ENCODE measurements at regions not wholly inside any gene's neighbourhood (a gene's known extent, or its start where the extent isn't known, plus 50 kb on each side); places are given as distances from the start of the nearest gene placed in this dataset.

DNA sequence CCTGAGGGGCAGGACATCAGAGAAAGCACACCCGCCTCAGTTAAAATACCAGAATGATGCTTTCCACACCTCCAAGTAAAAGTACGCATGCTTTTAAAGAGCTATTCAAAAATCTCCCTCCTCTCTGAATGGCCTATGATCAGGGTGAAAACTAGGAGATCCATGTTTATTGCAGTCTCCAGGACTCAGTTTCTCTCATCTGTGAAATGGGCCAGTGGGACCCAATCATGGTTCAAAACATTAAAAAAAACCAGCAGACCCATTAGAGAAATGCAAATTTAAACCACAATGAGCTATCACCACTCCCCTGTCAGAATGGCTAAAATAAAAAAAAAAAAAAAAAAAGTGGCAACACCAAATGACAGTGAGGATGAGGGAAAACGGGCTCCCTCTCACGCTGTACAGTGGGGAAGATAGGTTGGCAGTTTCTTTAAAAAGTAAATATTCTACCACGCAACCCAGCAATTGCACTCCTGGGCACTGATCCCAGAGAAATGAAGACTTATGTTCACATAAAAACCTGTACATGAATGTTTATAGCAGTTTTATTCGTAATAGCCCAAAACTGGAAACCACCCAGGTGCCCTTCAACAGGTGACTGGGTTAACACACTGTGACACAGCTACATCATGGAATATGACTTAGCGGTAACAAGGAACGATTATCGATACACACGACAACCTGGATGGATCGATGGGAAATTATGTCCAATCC, 242.7 kb downstream of the MN1 start:
- DNase-seq: no peak

GRCh38 chr22:27560781-27561180, 240.8 kb downstream of the MN1 start:
- DNase-seq: no peak

- no peak for DNase-seq
Observed at GRCh38 chr22:27561286-27561904, 240.2 kb downstream of the MN1 start.

DNA sequence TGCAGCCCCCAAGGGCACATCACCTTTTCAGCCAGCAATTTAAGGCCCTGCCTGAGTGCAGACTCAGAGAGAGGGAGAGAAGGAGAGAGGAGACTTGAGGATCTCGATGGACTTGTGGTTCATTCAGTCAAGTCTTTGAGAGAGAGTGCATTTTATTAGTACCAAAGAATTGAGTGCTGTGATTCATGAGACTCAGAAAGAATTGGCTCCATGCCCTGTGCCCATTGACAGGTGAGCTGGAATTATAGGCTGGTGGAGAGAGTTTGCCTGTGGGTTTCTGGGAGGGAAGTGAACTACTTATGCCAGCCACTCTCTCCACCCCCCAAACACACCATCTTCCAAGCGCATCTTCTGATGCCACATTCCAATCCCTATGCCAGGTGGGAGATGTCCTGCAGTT, 236.8 kb downstream of the MN1 start:
- DNase-seq: no peak

DNA sequence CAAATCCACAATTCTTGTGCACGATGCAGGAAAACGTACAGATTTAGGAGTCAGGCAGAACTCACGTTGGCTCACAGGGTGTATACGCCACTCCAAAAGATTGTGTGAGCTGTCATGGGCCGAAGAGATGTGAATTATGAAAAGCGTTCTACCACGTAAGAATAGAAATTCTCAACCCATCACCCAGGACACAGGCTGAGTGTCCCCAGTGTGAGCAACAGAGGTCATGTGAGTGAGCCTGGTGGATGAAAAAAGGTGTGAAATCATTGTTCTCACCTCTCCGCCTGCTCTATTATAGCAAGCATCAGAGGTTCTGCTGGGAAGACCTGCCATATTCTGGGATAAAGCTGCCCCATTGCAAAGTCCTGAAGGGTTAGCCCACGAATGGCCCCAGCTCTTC, 235.0 kb downstream of the MN1 start:
- DNase-seq: no peak

GRCh38 chr22:27568265-27568664, 233.3 kb downstream of the MN1 start:
- no peak for DNase-seq

- no peak for DNase-seq
Observed at GRCh38 chr22:27571463-27572277, 229.9 kb downstream of the MN1 start.

DNA sequence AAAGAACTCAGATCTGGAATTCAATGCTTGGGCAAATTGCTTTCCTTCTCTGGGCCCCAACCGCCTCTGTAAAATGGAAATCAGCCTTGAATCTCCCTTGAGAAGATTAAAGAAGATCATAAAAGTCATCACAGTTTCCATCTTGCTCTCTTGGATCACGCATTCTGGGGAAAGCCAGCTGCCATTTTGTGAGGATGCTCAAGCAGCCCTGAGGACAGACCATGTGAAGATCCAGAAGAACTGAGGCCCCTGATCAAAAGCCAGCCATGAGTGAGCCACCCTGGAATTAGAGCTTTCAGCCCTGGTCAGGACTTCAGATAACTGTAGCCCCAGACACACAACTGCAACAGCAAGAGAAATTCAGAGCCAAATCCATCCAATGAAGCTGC, 229.3 kb downstream of the MN1 start:
- no peak for DNase-seq

- DNase-seq: no peak
Observed at GRCh38 chr22:27573280-27574001, 228.1 kb downstream of the MN1 start.

- DNase-seq: no peak
Observed at GRCh38 chr22:27574002-27574366, 227.6 kb downstream of the MN1 start.

GRCh38 chr22:27574651-27575050, 226.9 kb downstream of the MN1 start:
- no peak for DNase-seq

DNA sequence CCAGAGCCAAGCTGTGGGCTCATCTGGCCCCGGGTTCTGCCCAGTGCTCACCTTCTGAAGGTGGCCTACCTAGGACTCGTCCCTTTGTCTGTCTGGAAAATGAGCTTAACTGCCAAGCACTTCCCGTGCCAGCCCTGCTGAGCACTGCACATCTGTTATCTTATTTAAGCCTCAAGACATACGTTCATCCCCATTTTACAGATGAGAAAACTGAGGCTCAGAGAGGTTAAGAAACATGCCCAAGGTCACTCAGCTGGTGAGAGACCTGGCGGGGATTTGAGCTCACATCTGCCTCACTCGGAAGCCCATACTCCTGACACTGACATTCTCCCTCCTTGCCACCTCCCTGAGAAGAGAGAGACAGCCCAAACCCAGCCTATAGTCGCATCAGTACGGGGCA, 226.2 kb downstream of the MN1 start:
- no peak for DNase-seq

- DNase-seq: no peak
Observed at GRCh38 chr22:27576413-27576812, 225.1 kb downstream of the MN1 start.

- no peak for DNase-seq
Observed at GRCh38 chr22:27576815-27577573, 224.6 kb downstream of the MN1 start.

GRCh38 chr22:27577574-27577969, 224.0 kb downstream of the MN1 start:
- DNase-seq: no peak

DNA sequence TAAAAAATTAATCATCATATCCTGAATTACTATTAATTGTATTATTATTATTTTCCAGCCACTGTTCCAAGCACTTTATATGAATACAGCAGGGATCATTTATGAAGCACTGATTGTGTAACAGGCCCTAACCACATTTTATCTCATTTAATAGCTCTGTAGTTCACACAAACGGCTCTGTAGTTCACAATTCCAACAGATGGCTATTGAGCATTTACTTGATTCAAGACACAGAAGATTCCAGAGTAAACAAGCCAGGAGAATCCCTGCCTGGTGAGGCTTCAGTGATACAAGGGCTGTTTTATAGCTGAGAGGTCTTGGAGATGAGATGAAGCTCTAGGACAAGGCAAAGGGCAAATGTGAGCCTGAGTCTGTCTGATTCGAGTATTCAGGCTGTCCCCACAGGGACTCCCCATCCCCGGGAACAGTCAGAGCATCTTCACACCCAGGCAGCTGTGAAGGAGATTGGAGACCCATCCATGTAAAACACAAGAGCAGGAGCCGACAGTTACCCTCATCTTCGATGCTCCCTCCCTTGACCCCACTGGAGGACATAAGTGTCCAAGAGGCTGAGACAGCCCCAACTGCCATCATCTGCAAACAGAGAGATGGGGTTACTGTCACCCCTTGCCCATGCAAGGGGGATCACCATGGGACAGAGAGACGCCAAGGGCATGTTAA, 222.5 kb downstream of the MN1 start:
- no peak for DNase-seq

DNA sequence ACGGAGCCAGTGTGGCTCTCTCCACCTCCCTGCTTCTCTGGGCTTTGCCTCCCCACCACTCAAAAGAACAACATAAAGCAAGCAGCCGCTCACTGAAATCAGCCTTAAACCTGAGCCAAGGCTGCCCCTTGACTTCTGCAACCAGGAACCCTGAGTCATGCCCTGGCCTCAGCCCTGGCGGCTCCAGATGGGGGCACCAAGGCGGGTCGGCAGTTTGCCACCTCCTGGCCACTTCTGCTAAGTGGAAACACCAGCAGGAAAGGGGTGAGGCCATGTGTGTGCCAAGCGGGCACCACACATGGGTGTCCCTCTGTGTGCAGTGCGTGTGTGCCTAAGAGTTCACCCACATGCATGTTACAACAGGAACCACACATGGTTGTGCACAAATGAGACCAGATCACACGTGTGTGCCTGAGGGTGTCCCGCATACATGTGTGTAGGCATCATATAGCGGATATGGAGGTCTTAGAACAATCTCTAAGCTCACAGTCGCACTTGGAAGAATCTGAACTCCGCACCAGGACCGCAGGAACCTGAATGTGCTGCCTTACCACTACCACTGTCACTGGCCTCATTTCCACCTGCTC, 221.2 kb downstream of the MN1 start:
- DNase-seq: no peak

DNA sequence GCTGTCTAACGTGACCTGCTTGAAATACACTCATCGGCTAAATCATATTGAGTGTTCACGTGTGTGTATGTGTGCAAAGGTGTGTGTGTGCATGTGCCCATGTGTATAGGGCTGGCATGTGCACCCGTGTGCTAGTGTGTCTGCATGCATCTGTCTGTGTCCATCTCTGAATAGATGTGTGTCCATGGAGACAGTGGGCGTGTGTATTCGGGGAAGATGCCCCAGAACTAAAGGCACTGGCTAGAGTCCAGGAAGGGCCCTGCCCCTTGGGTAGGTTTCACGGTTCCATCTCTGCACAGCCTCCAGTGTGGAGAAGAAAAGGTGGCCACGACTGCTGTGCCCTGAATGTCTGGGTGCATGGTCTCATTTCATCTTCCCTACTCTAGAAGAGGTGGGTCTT, 220.3 kb downstream of the MN1 start:
- DNase-seq: no peak

DNA sequence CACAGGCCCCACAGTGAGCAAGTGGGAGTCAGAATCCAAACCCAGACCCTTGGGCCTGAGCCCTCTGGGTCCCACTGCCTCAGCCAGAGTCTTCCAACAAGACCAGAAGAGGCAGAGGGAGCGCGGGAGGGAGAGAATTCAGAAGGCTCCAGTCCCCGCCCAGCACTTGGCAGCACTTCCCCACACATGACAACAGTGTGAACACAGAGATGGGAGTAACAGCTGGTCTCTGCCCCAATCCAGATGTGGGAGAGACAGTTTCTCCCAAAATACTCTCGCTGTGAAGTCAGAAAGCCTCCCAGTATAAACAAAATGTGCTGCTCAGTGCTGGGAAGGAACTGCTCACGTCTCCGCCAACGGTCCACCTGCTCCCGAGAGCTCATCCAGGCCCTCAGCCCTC, 219.9 kb downstream of the MN1 start:
- no peak for DNase-seq

- no peak for DNase-seq
Observed at GRCh38 chr22:27583856-27584255, 217.7 kb downstream of the MN1 start.

GRCh38 chr22:27585141-27585540, 216.4 kb downstream of the MN1 start:
- no peak for DNase-seq

- DNase-seq: no peak
Observed at GRCh38 chr22:27588268-27588667, 213.3 kb downstream of the MN1 start.
